Ovary (tissue), 7 donors: ENCODE measurements at regions not wholly inside any gene's neighbourhood (a gene's known extent, or its start where the extent isn't known, plus 50 kb on each side); places are given as distances from the start of the nearest gene placed in this dataset.

Experiments
- DNase-seq, 5 donors: peaks; one replicate each; pipeline ENCODE4 v3.0.0-alpha.2; 2019 to 2020
- H3K27ac ChIP-seq, 2 donors: fragments of 200-600 bp; one replicate each; pipeline versions ENCODE4 v1.5.1 to v1.8.0; 2019 to 2022
- H3K27me3 ChIP-seq: fragments of 200-600 bp; one replicate; pipeline ENCODE4 v1.8.0; 2022
- H3K36me3 ChIP-seq: fragments of 200-600 bp; sonication (generic); one replicate; pipeline ENCODE4 v1.5.1; 2019
- H3K4me1 ChIP-seq: one replicate; pipeline ENCODE4 v1.8.1; 2013; ENCODE audit warnings: mild to moderate bottlenecking, moderate library complexity; ENCODE audit not compliant: insufficient read depth
- H3K4me3 ChIP-seq: fragments of 200-600 bp; sonication (generic); one replicate; pipeline ENCODE4 v1.5.1; 2017
- H3K9me3 ChIP-seq, 2 donors: fragments of 200-600 bp in 1 of 2; sonication (generic) in 1 of 2; one replicate each; pipeline versions ENCODE4 v1.5.1 to v1.8.1; 2013 to 2019; ENCODE audit warnings: mild to moderate bottlenecking in 1 of 2, moderate library complexity in 1 of 2
- CTCF ChIP-seq, 3 donors: fragments of 450-650 bp in 2 of 3; fragments of 200-600 bp in 1 of 3; IDR thresholded peaks; one replicate each; pipeline versions ENCODE4 v1.5.1 to v1.8.0; 2016 to 2022; ENCODE audit warnings: antibody characterized with exemption in 3 of 3, mild to moderate bottlenecking in 1 of 3
- EP300 ChIP-seq: sonication (generic); formaldehyde crosslinking; IDR thresholded peaks from one replicate; pipeline ENCODE4 v1.6.1; 2017; ENCODE audit warnings: antibody characterized with exemption
- POLR2A ChIP-seq: fragments of 450-650 bp; IDR thresholded peaks from one replicate; pipeline ENCODE4 v1.6.1; 2017; ENCODE audit warnings: antibody characterized with exemption, mild to moderate bottlenecking, moderate library complexity
- WGBS, 3 donors: extraction: QIAGEN DNeasy Blood & Tissue Kit in 1 of 3; methylation state at CpG; one replicate each; pipeline versions ENCODE4 v1.1.5 to v1.1.7; 2013 to 2017; 5-methylcytosine and 5-hydroxymethylcytosine counted together
- intact Hi-C, 4 donors: fragments of 100-400 bp; cut with DNase I; formaldehyde crosslinking; loops; one replicate each; pipeline versions ENCODE4 v1.11.0 to v1.15.1; 2022 to 2023
- donor health status: DM: no; HTN: no; CAD: no; lungs with moderate emphysema.
- donor health status: DM: no; HTN: no; CAD: no.
- donor health status: Bipolar disorder and iron deficiency.
- donor health status: DM: no; HTN: no; CAD: no.
- donor health status: DM: yes; HTN: yes; CAD: no.

- no peak for TF ChIP-seq CTCF (IDR thresholded peaks at IDR 0.05)
- TF ChIP-seq EP300: no peak
- TF ChIP-seq POLR2A: no peak
- DNase-seq: no peak
- H3K27ac ChIP-seq: no peak overlapping the region
- WGBS, 3 donors: 70 to 78% (median 70%) methylated on average over 10 of the region's 10 CpGs
- no peak overlapping the region for H3K4me3 ChIP-seq
- no peaks in the 10 kb centered on the region for H3K36me3 ChIP-seq
- H3K9me3 ChIP-seq: no peaks in the 10 kb centered on the region
- intact Hi-C loops: no loop called here
- H3K4me1 ChIP-seq: no peaks in the 10 kb centered on the region
- H3K27me3 ChIP-seq: no peaks in the 10 kb centered on the region
These were observed 85.3 kb upstream of the SIRPA start for GRCh38 chr20:1809611-1810510.

- Histone ChIP-seq H3K36me3 (no peaks in the 10 kb centered on the region), H3K27me3 (no peaks in the 10 kb centered on the region), H3K4me1 (no peaks in the 10 kb centered on the region), H3K27ac (no peak overlapping the region), H3K9me3 (no peaks in the 10 kb centered on the region), H3K4me3 (no peak overlapping the region)
- no peak for DNase-seq
- intact Hi-C loops: no loop called here
- no peak for TF ChIP-seq EP300
- TF ChIP-seq POLR2A: no peak
- TF ChIP-seq CTCF (IDR thresholded peaks at IDR 0.05): no peak
- WGBS, 3 donors: 40 to 60% (median 50%) methylated on average over 2 of the region's 2 CpGs
These were observed 86.1 kb upstream of the SIRPA start for GRCh38 chr20:1809131-1809572.

- H3K36me3 ChIP-seq: no peaks in the 10 kb centered on the region
- H3K4me1 ChIP-seq: no peaks in the 10 kb centered on the region
- H3K4me3 ChIP-seq: no peak overlapping the region
- DNase-seq: no peak
- no peaks in the 10 kb centered on the region for H3K9me3 ChIP-seq
- WGBS, 3 donors: 59 to 72% (median 60%) methylated on average over 6 of the region's 6 CpGs
- no peaks in the 10 kb centered on the region for H3K27me3 ChIP-seq
- H3K27ac ChIP-seq: no peak overlapping the region
- intact Hi-C loops: no loop called here
- TF ChIP-seq CTCF (IDR thresholded peaks at IDR 0.05) (no peak), EP300 (no peak), POLR2A (no peak)
These were observed 87.1 kb upstream of the SIRPA start for GRCh38 chr20:1808101-1808500.

- Histone ChIP-seq H3K27me3 (no peaks in the 10 kb centered on the region), H3K27ac (no peak overlapping the region), H3K4me3 (no peak overlapping the region), H3K9me3 (no peaks in the 10 kb centered on the region), H3K36me3 (no peaks in the 10 kb centered on the region), H3K4me1 (no peaks in the 10 kb centered on the region)
- intact Hi-C loops: no loop called here
- 65 to 75% (median 73%) methylated on average over 7 of the region's 7 CpGs for WGBS, 3 donors
- no peak for DNase-seq
- TF ChIP-seq CTCF (IDR thresholded peaks at IDR 0.05) (no peak), POLR2A (no peak), EP300 (no peak)
These were observed 87.8 kb upstream of the SIRPA start for GRCh38 chr20:1807394-1807793.
